ENCODE measurements at regions not wholly inside any gene's neighbourhood (a gene's known extent, or its start where the extent isn't known, plus 50 kb on each side); places are given as distances from the start of the nearest gene placed in this dataset.

DNA sequence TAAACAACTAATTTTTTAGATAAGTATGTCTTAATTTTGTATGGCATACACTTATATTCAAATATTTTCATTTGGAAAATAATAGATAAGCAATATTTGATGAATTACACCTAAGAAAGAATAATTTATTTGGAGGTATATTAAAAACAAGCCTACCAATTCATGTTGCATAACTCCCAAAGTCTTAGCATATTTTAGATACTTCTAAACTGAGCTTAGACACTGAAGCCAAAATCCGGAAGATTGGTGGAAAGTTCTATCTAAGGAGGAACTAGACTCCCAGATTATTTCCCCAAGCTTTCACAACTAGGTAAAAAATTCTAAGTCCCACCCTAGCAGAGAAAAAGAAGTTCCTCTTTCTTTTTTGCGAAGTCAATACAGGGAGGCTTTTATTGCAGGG lies 221.0 kb upstream of the MMADHC start:
- H3K4me3 ChIP-seq, result no peak overlapping the region
- in situ Hi-C loops (cut with MboI; ENCODE audit: low pct_ligation_motif_present in 1 of 4, low pct_unique_long_range_greater_than_20kb in 1 of 4, low sequenced_read_pairs in 3 of 4), result no loop called here
- no peaks in the 10 kb centered on the region for H3K27me3 ChIP-seq
- intact Hi-C loops (cut with DNase I; ENCODE audit: low total_unique reads), result no loop called here
- no peak for TF ChIP-seq POLR2A (IDR thresholded peaks at IDR 0.05)
- TF ChIP-seq, protein P1, sequence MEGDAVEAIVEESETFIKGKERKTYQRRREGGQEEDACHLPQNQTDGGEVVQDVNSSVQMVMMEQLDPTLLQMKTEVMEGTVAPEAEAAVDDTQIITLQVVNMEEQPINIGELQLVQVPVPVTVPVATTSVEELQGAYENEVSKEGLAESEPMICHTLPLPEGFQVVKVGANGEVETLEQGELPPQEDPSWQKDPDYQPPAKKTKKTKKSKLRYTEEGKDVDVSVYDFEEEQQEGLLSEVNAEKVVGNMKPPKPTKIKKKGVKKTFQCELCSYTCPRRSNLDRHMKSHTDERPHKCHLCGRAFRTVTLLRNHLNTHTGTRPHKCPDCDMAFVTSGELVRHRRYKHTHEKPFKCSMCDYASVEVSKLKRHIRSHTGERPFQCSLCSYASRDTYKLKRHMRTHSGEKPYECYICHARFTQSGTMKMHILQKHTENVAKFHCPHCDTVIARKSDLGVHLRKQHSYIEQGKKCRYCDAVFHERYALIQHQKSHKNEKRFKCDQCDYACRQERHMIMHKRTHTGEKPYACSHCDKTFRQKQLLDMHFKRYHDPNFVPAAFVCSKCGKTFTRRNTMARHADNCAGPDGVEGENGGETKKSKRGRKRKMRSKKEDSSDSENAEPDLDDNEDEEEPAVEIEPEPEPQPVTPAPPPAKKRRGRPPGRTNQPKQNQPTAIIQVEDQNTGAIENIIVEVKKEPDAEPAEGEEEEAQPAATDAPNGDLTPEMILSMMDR (IDR thresholded peaks at IDR 0.05), result no peak
- TF ChIP-seq EP300 (IDR thresholded peaks at IDR 0.05; ENCODE audit: low read depth), result no peak
- TF ChIP-seq POLR2AphosphoS5 (IDR thresholded peaks at IDR 0.05), result no peak
- 46 to 53% methylated on average over 2 of the region's 2 CpGs for WGBS, 2 donors (ENCODE audit: low coverage in 1 of 2)
- no peaks in the 10 kb centered on the region for H3K4me1 ChIP-seq
- H3K9me3 ChIP-seq, result no peaks in the 10 kb centered on the region
- no peak for DNase-seq
- no peaks in the 10 kb centered on the region for H3K36me3 ChIP-seq
- no peak overlapping the region for H3K27ac ChIP-seq

DNA sequence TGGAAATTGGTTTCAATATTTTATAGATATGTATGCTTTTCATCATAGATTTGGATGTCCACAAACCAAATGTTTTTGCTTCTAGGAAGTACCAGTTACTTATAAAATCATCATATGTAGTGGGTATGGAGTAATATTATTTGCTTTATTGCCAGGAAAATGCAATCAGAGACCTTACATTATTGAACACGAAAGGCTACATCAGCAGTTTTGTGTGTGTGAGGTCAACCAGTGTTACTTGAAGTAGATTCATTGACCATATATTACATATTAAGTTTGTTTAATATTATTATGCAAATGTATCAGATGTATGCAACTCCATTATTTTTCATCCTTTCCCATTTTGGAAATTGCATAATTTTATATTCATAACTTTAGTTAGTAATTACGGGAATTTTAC lies 219.1 kb upstream of the MMADHC start:
- TF ChIP-seq POLR2A (IDR thresholded peaks at IDR 0.05), result no peak
- no peak for TF ChIP-seq EP300 (IDR thresholded peaks at IDR 0.05; ENCODE audit: low read depth)
- no peak for TF ChIP-seq POLR2AphosphoS5 (IDR thresholded peaks at IDR 0.05)
- TF ChIP-seq, protein P1 (IDR thresholded peaks at IDR 0.05), result no peak
- Histone ChIP-seq H3K4me3 (no peak overlapping the region), H3K27ac (no peak overlapping the region), H3K36me3 (no peaks in the 10 kb centered on the region), H3K27me3 (no peaks in the 10 kb centered on the region), H3K4me1 (no peaks in the 10 kb centered on the region), H3K9me3 (no peaks in the 10 kb centered on the region)
- in situ Hi-C loops (cut with MboI; ENCODE audit: low pct_ligation_motif_present in 1 of 4, low pct_unique_long_range_greater_than_20kb in 1 of 4, low sequenced_read_pairs in 3 of 4) (no loop called here), intact Hi-C loops (cut with DNase I; ENCODE audit: low total_unique reads) (no loop called here)
- WGBS, 2 donors (ENCODE audit: low coverage in 1 of 2), result 84 to 94% methylated on average over 2 of the region's 2 CpGs
- DNase-seq, result no peak

DNA sequence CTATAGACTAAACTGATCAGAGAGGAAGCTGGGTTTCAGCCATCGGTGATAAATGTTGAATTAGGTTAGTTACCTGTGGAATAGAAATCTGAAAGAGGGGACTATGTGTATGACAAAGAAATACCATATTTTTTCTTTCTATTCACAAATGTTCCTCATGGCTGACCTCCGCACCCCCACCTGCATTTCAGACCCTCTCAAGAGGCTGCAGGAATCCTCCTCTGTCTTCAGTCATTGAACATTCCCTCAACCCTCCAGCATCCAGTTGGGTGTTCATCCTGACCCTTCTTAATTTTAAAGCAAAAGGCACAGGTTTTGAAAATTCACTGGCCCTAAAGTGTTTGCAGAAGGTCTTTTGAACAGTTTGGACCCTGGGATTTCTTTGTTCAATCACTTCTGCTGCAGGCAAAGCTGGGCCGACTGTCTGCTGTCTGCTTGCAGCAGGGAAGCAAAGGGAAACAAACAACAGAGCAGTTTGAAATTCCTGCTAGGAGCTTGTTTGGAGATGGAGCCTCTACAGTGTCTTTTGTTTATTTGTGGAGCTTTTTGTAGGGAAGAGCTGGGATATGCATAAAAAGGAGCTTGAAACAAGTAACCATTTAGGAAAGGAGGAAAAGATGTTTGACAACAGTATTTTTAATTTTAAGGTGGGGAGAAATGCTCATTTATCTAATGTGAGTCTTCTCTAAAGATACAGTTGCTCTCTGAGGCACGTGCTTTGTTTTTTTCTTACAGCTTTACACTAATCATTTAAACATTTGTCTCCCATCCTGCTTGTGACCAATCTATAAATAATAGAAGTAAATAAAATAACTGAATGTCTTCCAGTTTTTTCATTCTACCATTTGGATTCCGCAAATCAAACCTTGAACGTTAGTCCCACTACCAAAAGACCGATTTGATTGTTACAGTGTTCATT lies 213.3 kb upstream of the MMADHC start:
- Histone ChIP-seq H3K9me3 (no peaks in the 10 kb centered on the region), H3K4me3 (no peak overlapping the region), H3K4me1 (no peaks in the 10 kb centered on the region), H3K27me3 (no peaks in the 10 kb centered on the region), H3K36me3 (no peaks in the 10 kb centered on the region), H3K27ac (no peak overlapping the region)
- intact Hi-C loops (cut with DNase I; ENCODE audit: low total_unique reads), result no loop called here
- no peak for DNase-seq
- in situ Hi-C loops (cut with MboI; ENCODE audit: low pct_ligation_motif_present in 1 of 4, low pct_unique_long_range_greater_than_20kb in 1 of 4, low sequenced_read_pairs in 3 of 4), result no loop called here
- TF ChIP-seq, protein P1 (IDR thresholded peaks at IDR 0.05), result no peak
- TF ChIP-seq POLR2A (IDR thresholded peaks at IDR 0.05), result no peak
- no peak for TF ChIP-seq EP300 (IDR thresholded peaks at IDR 0.05; ENCODE audit: low read depth)
- no peak for TF ChIP-seq POLR2AphosphoS5 (IDR thresholded peaks at IDR 0.05)
- WGBS, 2 donors (ENCODE audit: low coverage in 1 of 2), result 74 to 82% methylated on average over 7 of the region's 7 CpGs

DNA sequence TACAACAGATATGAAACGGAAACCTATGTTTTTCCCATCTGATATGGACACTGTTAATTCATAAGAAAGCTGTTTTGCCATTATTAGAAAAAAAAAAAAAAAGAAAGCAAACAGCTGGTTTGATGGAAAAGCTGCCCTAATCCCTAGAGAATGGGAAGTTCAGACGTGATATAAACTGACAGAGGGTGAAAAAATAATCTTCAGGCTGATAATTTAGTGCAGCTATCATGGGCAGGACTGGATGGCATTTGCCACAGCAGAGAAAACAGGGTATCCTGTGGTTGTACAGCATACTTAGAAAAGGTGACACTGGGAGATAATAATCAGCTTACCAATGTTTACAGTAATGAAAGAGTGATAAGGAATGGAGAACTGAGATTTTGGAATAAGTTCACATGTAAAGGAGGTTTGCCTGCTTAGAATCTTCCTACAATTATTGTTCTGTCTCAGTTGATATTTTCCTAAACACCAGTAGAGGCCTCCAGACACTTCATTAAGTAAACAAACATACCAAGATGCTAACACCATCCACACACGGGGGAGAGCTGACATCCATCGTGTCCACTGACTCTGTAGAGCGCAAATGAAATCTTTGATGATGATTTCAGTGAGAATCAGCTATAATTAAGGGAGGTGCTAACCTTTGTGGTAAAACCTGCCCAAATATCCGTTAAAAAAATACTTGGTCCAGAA lies 211.6 kb upstream of the MMADHC start:
- in situ Hi-C loops (cut with MboI; ENCODE audit: low pct_ligation_motif_present in 1 of 4, low pct_unique_long_range_greater_than_20kb in 1 of 4, low sequenced_read_pairs in 3 of 4) (no loop called here), intact Hi-C loops (cut with DNase I; ENCODE audit: low total_unique reads) (no loop called here)
- Histone ChIP-seq H3K4me1 (no peaks in the 10 kb centered on the region), H3K9me3 (no peaks in the 10 kb centered on the region), H3K27ac (no peak overlapping the region), H3K27me3 (no peaks in the 10 kb centered on the region), H3K36me3 (no peaks in the 10 kb centered on the region), H3K4me3 (no peak overlapping the region)
- WGBS, 2 donors (ENCODE audit: low coverage in 1 of 2), result 31 to 38% methylated on average over 6 of the region's 6 CpGs
- TF ChIP-seq, protein P1 (IDR thresholded peaks at IDR 0.05), result no peak
- DNase-seq, result no peak
